B cell (primary cell): ENCODE measurements at regions not wholly inside any gene's neighbourhood (a gene's known extent, or its start where the extent isn't known, plus 50 kb on each side); places are given as distances from the start of the nearest gene placed in this dataset.

Experiments
- ATAC-seq: fragments of 200-7000 bp; cut with Tn5 transposase; one replicate; pipeline ENCODE4 v1.10.0; 2021; ENCODE audit warnings: low read depth, mild to moderate bottlenecking, moderate number of reproducible peaks, moderate library complexity
- CTCF ChIA-PET: fragments of 350-600 bp; sonication (Branson Sonifier 250); formaldehyde crosslinking; loops from one replicate; lab custom pipeline; 2021; ENCODE audit warnings: antibody characterized with exemption, inconsistent platforms; lab: Charles Lee
- POLR2A ChIA-PET: fragments of 350-600 bp; sonication (Branson Sonifier 250); formaldehyde crosslinking; loops from one replicate; lab custom pipeline; 2021; ENCODE audit warnings: antibody characterized with exemption; lab: Charles Lee
- DNase-seq: peaks from one replicate; pipeline ENCODE4 v3.0.0; 2013
- H2AFZ ChIP-seq: 2 replicates; pipeline ENCODE4 v1.6.1; 2012; ENCODE audit warnings: mild to moderate bottlenecking, low read depth, low read length; ENCODE audit not compliant: insufficient read depth, poor library complexity, severe bottlenecking
- H3K27ac ChIP-seq, 2 donors: 1 replicate in 1 of 2; 2 replicates in 1 of 2; pipeline ENCODE4 v1.5.1; 2012 to 2013; ENCODE audit warnings: low read length in 2 of 2, mild to moderate bottlenecking in 2 of 2, moderate library complexity in 1 of 2
- H3K27me3 ChIP-seq, 4 experiments: fragments of 200-600 bp in 1 of 4; sonication (generic) in 1 of 4; replicated peaks in 1 of 4; 1 replicate in 2 of 4; 2 replicates in 2 of 4; pipeline versions ENCODE4 v1.6.1 to v1.7.0; 2013 to 2016; ENCODE audit warnings: low read length in 3 of 4, mild to moderate bottlenecking in 2 of 4, mixed read lengths in 1 of 4, moderate library complexity in 1 of 4; ENCODE audit not compliant: insufficient read depth in 4 of 4, control insufficient read depth in 3 of 4; ENCODE audit errors: control extremely low read depth in 1 of 4
- H3K36me3 ChIP-seq, 2 experiments: replicated peaks in 1 of 2; 1 replicate in 1 of 2; 2 replicates in 1 of 2; pipeline versions ENCODE4 v1.6.1 to v1.7.1; 2013; ENCODE audit warnings: low read length in 1 of 2; ENCODE audit not compliant: insufficient read depth in 2 of 2, control insufficient read depth in 1 of 2; ENCODE audit errors: control extremely low read depth in 1 of 2, extremely low read depth in 1 of 2
- H3K4me1 ChIP-seq, 2 donors: fragments of 200-600 bp in 1 of 2; sonication (generic) in 1 of 2; 1 replicate in 1 of 2; 2 replicates in 1 of 2; pipeline versions ENCODE4 v1.5.1 to v1.6.1; 2013 to 2017; ENCODE audit warnings: low read length in 2 of 2; ENCODE audit not compliant: control insufficient read depth in 2 of 2, insufficient read depth in 2 of 2
- H3K4me2 ChIP-seq: replicated peaks from 2 replicates; pipeline ENCODE3; 2012; ENCODE audit warnings: mild to moderate bottlenecking, low read depth, low read length; ENCODE audit not compliant: poor library complexity, severe bottlenecking
- H3K4me3 ChIP-seq, 5 experiments: fragments of 200-600 bp in 1 of 5; sonication (generic) in 1 of 5; 1 replicate in 3 of 5; 2 replicates in 2 of 5; pipeline versions ENCODE4 v1.5.1 to v1.7.0; 2011 to 2016; ENCODE audit warnings: low read length in 4 of 5, mild to moderate bottlenecking in 4 of 5, low read depth in 2 of 5, control low read depth in 1 of 5, moderate library complexity in 1 of 5; ENCODE audit not compliant: insufficient read depth in 1 of 5; ENCODE audit errors: control extremely low read depth in 1 of 5, extremely low read depth in 1 of 5
- H3K79me2 ChIP-seq: fragments of 200-600 bp; sonication (generic); one replicate; pipeline ENCODE4 v1.6.0; 2016; ENCODE audit warnings: low read length; ENCODE audit not compliant: control insufficient read depth, insufficient read depth
- H3K9ac ChIP-seq: fragments of 200-600 bp; sonication (generic); 2 replicates; pipeline ENCODE4 v1.6.1; 2017; ENCODE audit warnings: mild to moderate bottlenecking, low read length, moderate library complexity
- H3K9me3 ChIP-seq, 3 donors: one replicate each; pipeline versions ENCODE4 v1.6.1 to v1.7.1; 2013; ENCODE audit warnings: low read length in 2 of 3; ENCODE audit not compliant: control insufficient read depth in 2 of 3, insufficient read depth in 1 of 3; ENCODE audit errors: control extremely low read depth in 1 of 3
- H4K20me1 ChIP-seq: 2 replicates; pipeline ENCODE4 v1.6.0; 2012; ENCODE audit warnings: mild to moderate bottlenecking, low read length; ENCODE audit not compliant: insufficient read depth, control insufficient read depth, poor library complexity, severe bottlenecking
- H3K27ac Mint-ChIP-seq: one replicate; pipeline ENCODE4 v1.8.0; 2021; ENCODE audit warnings: mixed read lengths
- H3K27me3 Mint-ChIP-seq: one replicate; pipeline ENCODE4 v1.8.0; 2021; ENCODE audit warnings: mixed read lengths
- H3K4me1 Mint-ChIP-seq: one replicate; pipeline ENCODE4 v1.8.0; 2021; ENCODE audit warnings: mixed read lengths
- H3K4me3 Mint-ChIP-seq: one replicate; pipeline ENCODE4 v1.8.0; 2021; ENCODE audit warnings: mixed read lengths
- H3K9me3 Mint-ChIP-seq: one replicate; pipeline ENCODE4 v1.8.0; 2022; ENCODE audit warnings: mixed read lengths; ENCODE audit not compliant: insufficient read depth
- EZH2 ChIP-seq: IDR thresholded peaks from 2 replicates; pipeline ENCODE4 v1.6.1; 2012; ENCODE audit warnings: borderline replicate concordance, low read depth, mild to moderate bottlenecking, moderate library complexity, low read length; ENCODE audit not compliant: insufficient read depth, poor library complexity, severe bottlenecking
- WGBS: methylation state at CpG from one replicate; pipeline ENCODE4 v1.1.5; 2013; ENCODE audit warnings: missing lambda C conversion rate; ENCODE audit not compliant: insufficient coverage; 5-methylcytosine and 5-hydroxymethylcytosine counted together
- intact Hi-C: fragments of 100-400 bp; cut with micrococcal nuclease; formaldehyde crosslinking; loops from one replicate; pipeline ENCODE4 v1.10.0; 2022
- TF ChIP-seq, protein P1 (sequence below): fragments of 200-600 bp; IDR thresholded peaks from one replicate; pipeline ENCODE4 v1.8.0; 2022; ENCODE audit warnings: antibody characterized with exemption, mild to moderate bottlenecking

DNA sequence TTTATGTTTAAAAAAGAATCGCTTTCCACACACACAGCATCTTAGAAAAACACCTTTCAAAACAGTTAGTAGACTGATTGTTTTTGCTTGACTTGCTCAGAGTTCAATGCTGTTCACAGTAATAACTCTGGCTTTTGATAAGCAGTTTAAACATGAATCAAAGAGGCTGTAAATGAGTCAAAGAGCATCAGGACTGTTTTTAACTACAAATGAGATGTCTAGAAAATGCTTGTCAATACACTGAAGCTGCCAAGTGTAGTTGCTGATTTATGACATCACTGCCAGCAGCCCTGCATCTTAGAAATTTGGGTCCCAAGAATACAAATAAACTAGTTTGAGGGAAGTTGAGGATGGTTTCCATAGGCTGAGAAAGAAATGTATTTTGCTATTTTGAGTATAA, 2057.1 kb upstream of the PCDH20 start:
- ATAC-seq = no peak
- TF ChIP-seq EZH2 = no peak
- TF ChIP-seq, protein P1, sequence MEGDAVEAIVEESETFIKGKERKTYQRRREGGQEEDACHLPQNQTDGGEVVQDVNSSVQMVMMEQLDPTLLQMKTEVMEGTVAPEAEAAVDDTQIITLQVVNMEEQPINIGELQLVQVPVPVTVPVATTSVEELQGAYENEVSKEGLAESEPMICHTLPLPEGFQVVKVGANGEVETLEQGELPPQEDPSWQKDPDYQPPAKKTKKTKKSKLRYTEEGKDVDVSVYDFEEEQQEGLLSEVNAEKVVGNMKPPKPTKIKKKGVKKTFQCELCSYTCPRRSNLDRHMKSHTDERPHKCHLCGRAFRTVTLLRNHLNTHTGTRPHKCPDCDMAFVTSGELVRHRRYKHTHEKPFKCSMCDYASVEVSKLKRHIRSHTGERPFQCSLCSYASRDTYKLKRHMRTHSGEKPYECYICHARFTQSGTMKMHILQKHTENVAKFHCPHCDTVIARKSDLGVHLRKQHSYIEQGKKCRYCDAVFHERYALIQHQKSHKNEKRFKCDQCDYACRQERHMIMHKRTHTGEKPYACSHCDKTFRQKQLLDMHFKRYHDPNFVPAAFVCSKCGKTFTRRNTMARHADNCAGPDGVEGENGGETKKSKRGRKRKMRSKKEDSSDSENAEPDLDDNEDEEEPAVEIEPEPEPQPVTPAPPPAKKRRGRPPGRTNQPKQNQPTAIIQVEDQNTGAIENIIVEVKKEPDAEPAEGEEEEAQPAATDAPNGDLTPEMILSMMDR = no peak
- ChIA-PET CTCF (no interaction called here), POLR2A (no interaction called here)
- Mint-ChIP-seq H3K4me3 (no peak overlapping the region), H3K4me1 (no peaks in the 10 kb centered on the region), H3K27ac (no peak overlapping the region), H3K9me3 (no peaks in the 10 kb centered on the region), H3K27me3 (no peaks in the 10 kb centered on the region)
- no CpG with 5 or more reads among the region's 1 CpG for WGBS
- Histone ChIP-seq H3K79me2 (no peaks in the 10 kb centered on the region), H3K9me3 (peaks cover 0 to 2% (median 1%) of the 10 kb centered on the region in 3 donors), H3K4me3 (no peak overlapping the region), H3K36me3 (no peaks in the 10 kb centered on the region), H3K4me2 (no peak overlapping the region), H3K9ac (no peak overlapping the region), H4K20me1 (no peaks in the 10 kb centered on the region), H3K27ac (no peak overlapping the region), H3K4me1 (no peaks in the 10 kb centered on the region), H2AFZ (no peak overlapping the region), H3K27me3 (no peaks in the 10 kb centered on the region)
- no peak for DNase-seq
- intact Hi-C loops = no loop called here

DNA sequence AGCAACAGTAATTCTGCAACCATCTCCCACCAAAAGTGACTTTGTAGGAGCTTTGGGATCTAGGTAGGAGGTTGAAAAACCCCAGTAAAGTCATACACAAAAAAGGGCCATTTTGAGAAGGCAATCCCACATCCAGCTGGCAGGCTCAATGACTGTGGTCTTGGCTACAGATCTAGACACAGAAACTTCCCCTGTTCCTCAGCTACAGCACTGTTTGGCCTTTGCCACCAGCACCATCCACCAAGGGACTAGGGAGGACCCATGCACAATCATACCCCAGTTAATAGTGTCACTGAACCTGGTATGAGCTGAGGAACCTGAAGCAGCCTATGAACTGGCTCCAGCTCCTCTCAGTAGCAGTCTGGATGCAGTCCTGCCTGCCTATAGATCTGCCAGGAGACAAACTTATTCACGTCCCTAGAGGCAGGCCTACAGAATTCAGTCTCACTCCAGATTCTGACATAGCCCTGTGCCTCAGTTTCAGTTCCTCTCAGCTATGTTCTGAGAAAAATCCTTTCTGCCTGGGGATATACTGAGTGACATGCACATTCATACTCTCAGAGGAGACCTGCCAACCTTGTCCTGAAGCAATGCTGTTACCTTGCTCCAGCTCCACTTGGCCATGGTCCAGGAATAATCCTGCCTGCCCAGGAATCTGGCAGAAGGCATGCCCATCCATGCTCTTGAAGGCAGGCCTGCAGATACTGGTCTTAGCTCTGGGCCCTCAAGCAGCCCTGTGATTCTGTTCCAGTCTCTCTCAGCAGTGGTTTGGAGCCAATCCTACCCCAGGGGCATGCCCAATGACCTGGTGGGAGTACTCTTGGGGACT, 2048.3 kb upstream of the PCDH20 start:
- H3K9ac ChIP-seq = no peak overlapping the region
- H3K27ac ChIP-seq = no peak overlapping the region
- Mint-ChIP-seq H3K27ac (no peak overlapping the region), H3K27me3 (no peaks in the 10 kb centered on the region), H3K9me3 (peaks cover 9% of the 10 kb centered on the region), H3K4me1 (no peaks in the 10 kb centered on the region), H3K4me3 (no peak overlapping the region)
- CTCF ChIA-PET = no interaction called here
- no peak overlapping the region for H3K4me2 ChIP-seq
- intact Hi-C loops = no loop called here
- no peaks in the 10 kb centered on the region for H4K20me1 ChIP-seq
- H3K9me3 ChIP-seq = peaks cover 0 to 16% (median 5%) of the 10 kb centered on the region in 3 donors
- H3K4me3 ChIP-seq = no peak overlapping the region
- no peaks in the 10 kb centered on the region for H3K36me3 ChIP-seq
- POLR2A ChIA-PET = no interaction called here
- no peaks in the 10 kb centered on the region for H3K27me3 ChIP-seq
- H3K4me1 ChIP-seq = no peaks in the 10 kb centered on the region
- ATAC-seq (no peak), DNase-seq (no peak)
- H2AFZ ChIP-seq = no peak overlapping the region
- H3K79me2 ChIP-seq = no peaks in the 10 kb centered on the region
- TF ChIP-seq EZH2 = no peak
- 42% methylated on average over 1 of the region's 1 CpG for WGBS
